Retina (tissue), 1 donor: ENCODE measurements at regions not wholly inside any gene's neighbourhood (a gene's known extent, or its start where the extent isn't known, plus 50 kb on each side); places are given as distances from the start of the nearest gene placed in this dataset.

Experiments used
- DNase-seq: peaks from one replicate; pipeline ENCODE4 v3.0.0-alpha.2; 2016

- no peak for DNase-seq
These were observed 76.1 kb upstream of the PAX6 start for GRCh38 chr11:31887180-31887579.

- no peak for DNase-seq
These were observed 73.0 kb upstream of the PAX6 start for GRCh38 chr11:31884080-31884479.

- no peak for DNase-seq
These were observed 72.3 kb upstream of the PAX6 start for GRCh38 chr11:31883435-31883834.

GRCh38 chr11:31882951-31883392, 71.8 kb upstream of the PAX6 start:
- peak; percentile 76 for DNase-seq

GRCh38 chr11:31881825-31882224, 70.7 kb upstream of the PAX6 start:
- no peak for DNase-seq

GRCh38 chr11:31879681-31880080, 68.6 kb upstream of the PAX6 start:
- no peak for DNase-seq

GRCh38 chr11:31877863-31878262, 66.7 kb upstream of the PAX6 start:
- no peak for DNase-seq

GRCh38 chr11:31877083-31877482, 66.0 kb upstream of the PAX6 start:
- no peak for DNase-seq

- peak; percentile 74 for DNase-seq
These were observed 64.9 kb upstream of the PAX6 start for GRCh38 chr11:31875866-31876560.

- peak; percentile 51 for DNase-seq
These were observed 63.6 kb upstream of the PAX6 start for GRCh38 chr11:31874631-31875191.

- no peak for DNase-seq
These were observed 62.0 kb upstream of the PAX6 start for GRCh38 chr11:31873124-31873523.

GRCh38 chr11:31872076-31872443, 60.9 kb upstream of the PAX6 start:
- no peak for DNase-seq

GRCh38 chr11:31871310-31872075, 60.4 kb upstream of the PAX6 start:
- no peak for DNase-seq

GRCh38 chr11:31870609-31871309, 59.6 kb upstream of the PAX6 start:
- DNase-seq, result peak; percentile 91

- no peak for DNase-seq
These were observed 58.9 kb upstream of the PAX6 start for GRCh38 chr11:31869986-31870385.

GRCh38 chr11:31865606-31866300, 54.6 kb upstream of the PAX6 start:
- DNase-seq, result no peak

- no peak for DNase-seq
These were observed 52.2 kb upstream of the PAX6 start for GRCh38 chr11:31863170-31863832.

GRCh38 chr11:31861011-31861410, 49.9 kb upstream of the PAX6 start:
- DNase-seq, result no peak
